ENCODE measurements at regions not wholly inside any gene's neighbourhood (a gene's known extent, or its start where the extent isn't known, plus 50 kb on each side); places are given as distances from the start of the nearest gene placed in this dataset.
"Not testable (repeated sequence)": the region's sequence is repeated elsewhere in the genome, so short reads cannot be mapped to it uniquely, and the experiment has no call there.

DNA sequence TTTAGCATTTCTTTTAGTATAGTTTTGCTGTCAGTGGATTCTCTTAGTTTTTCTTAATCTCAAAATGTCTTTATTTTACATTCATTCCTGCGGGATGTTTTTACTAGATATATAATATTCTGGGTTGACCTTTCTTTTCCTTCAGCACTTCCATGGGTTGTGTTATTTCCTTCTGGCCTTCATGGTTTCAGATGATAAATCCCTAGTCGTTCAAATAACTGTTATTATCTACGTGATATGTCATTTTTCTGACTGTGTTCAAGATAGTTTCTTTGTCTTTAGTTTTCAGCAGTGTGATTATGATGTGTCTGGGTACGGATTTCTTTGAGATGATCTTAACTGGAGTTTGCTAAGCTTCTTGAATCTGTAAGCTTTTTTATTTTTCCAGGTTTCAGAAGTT is 75.7 kb upstream of the ELN start:
- TF ChIP-seq, protein P1, sequence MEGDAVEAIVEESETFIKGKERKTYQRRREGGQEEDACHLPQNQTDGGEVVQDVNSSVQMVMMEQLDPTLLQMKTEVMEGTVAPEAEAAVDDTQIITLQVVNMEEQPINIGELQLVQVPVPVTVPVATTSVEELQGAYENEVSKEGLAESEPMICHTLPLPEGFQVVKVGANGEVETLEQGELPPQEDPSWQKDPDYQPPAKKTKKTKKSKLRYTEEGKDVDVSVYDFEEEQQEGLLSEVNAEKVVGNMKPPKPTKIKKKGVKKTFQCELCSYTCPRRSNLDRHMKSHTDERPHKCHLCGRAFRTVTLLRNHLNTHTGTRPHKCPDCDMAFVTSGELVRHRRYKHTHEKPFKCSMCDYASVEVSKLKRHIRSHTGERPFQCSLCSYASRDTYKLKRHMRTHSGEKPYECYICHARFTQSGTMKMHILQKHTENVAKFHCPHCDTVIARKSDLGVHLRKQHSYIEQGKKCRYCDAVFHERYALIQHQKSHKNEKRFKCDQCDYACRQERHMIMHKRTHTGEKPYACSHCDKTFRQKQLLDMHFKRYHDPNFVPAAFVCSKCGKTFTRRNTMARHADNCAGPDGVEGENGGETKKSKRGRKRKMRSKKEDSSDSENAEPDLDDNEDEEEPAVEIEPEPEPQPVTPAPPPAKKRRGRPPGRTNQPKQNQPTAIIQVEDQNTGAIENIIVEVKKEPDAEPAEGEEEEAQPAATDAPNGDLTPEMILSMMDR (IDR thresholded peaks at IDR 0.05; ENCODE audit: low read depth, low read length), result no peak
- DNase-seq (ENCODE audit: extremely low read depth, low read depth), result no peak

DNA sequence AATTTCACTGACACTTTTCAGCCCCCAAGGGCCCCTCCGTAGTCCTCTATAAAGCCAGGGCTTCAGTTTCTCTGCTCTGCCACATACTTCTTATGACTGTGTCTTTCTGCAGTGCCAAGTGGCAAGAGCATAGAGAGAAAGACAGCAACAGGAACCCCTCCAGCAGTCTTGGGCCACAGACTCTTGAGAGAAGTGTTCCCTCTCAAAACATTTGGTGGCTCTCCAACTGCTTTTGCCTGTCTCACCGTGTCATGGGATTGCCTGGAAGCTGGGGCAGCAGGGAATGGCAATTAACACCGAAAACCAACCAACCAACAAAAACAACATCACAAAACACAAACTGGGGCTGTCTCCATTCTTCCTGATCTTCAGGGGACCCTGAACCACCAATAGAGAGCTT is 73.8 kb upstream of the ELN start:
- DNase-seq (ENCODE audit: extremely low read depth, low read depth), result no peak
- TF ChIP-seq, protein P1 (IDR thresholded peaks at IDR 0.05; ENCODE audit: low read depth, low read length), result no peak

DNA sequence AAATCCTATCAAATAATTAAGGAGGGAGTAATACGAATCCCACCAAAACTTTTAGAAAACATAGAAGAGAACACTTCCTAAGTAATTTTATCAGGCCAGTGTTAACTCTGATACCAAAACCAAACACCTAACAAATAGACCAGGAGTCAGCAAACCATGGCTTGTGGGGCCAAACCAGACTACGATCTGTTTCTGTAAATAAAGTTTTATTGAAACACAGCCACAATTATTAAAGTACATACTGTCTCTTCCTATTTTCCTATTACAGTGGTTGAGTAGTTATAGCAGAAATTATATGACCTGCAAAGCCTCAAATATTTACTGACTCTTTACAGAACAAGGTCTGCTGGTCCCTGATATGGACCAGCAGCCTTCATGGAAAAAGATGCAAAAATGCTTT is 73.1 kb upstream of the ELN start:
- no peak for DNase-seq (ENCODE audit: extremely low read depth, low read depth)
- TF ChIP-seq, protein P1 (IDR thresholded peaks at IDR 0.05; ENCODE audit: low read depth, low read length), result no peak

DNA sequence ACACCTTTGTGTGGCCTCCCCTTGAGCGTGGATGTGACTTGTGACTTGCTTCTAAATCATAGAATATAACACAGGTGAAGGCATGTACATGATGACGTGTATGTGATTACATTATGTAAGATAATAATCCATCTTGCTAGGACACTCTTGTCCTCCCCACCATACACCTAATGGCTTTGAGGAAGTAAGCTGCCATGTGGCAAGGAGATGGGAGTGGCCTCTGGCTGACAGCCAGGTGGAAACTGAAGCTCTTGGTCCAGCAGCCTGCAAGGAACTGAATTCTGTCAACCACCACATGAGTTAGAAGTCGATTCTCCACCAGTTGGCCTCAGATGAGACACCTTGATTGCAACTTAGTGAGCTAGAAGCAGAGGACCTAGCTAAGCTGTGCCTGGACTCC is 67.4 kb upstream of the ELN start:
- DNase-seq (ENCODE audit: extremely low read depth, low read depth), result no peak
- TF ChIP-seq, protein P1 (IDR thresholded peaks at IDR 0.05; ENCODE audit: low read depth, low read length), result no peak

DNA sequence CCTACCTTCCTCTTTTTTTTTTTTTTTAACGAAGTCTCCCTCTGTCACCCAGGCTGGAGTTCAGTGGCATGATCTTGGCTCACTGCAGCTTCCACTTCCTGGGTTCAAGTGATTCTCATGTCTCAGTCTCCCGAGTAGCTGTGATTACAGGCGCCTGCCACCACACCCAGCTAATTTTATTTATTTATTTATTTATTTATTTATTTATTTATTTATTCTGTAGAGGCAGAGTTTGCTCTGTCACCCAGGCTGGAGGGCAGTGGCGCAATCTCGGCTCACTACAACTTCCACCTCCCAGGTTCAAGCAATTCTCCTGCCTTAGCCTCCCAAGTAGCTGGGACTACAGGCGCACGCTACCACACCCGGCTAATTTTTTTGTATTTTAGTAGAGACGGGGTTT is 66.0 kb upstream of the ELN start:
- DNase-seq (ENCODE audit: extremely low read depth, low read depth), result not testable (repeated sequence)

DNA sequence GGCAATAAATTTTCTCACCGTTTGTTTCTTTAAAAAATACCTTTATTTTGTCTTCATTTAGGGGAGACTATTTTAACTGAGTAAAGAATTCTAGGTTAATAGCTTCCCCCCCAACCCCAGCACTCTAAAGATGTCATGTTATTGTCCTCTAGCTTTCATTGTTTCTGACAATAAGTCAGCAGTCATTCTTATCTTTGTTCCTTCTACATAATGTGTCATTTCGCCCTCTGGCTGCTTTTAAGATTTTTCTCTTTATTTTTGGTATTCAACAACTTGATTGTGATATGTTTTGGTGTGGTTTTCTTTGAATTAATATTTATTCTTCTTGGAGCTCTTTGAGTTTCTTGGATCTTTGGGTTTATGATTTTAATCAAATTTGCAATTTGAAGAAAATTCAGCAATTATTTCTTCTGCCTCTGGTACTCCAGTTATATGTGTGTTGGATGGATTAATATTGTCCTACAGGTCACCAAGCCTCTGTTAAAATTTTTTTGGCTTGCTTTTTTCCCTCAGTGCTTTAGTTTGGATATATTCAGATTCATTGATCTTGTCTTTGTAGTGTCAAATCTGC is 64.6 kb upstream of the ELN start:
- TF ChIP-seq, protein P1 (IDR thresholded peaks at IDR 0.05; ENCODE audit: low read depth, low read length), result no peak
- no peak for DNase-seq (ENCODE audit: extremely low read depth, low read depth)

DNA sequence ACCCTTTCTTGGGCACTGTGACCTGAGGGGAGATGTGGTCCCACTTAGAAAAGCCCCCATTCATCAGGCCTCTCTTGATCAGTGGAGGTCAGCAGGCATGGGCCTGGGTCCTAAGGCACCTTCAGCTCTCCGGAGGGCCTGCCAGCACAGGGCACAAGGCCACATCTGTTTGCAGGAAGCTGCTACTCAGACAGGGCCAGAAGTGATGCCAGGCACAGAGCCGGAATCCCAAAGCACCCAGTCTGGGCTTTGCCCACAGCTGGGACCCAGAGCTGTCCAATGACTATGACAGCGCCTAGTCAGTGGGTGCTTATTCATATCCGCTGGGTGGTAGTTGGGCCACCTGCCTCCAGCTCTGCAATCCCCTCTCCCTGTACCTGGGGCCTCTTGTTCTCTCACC is 63.2 kb upstream of the ELN start:
- TF ChIP-seq, protein P1 (IDR thresholded peaks at IDR 0.05; ENCODE audit: low read depth, low read length), result no peak
- no peak for DNase-seq (ENCODE audit: extremely low read depth, low read depth)

Measured in AG09319 (cell line).